Common myeloid progenitor, CD34-positive (primary cell): ENCODE measurements at regions not wholly inside any gene's neighbourhood (a gene's known extent, or its start where the extent isn't known, plus 50 kb on each side); places are given as distances from the start of the nearest gene placed in this dataset.
"Not testable (repeated sequence)": the region's sequence is repeated elsewhere in the genome, so short reads cannot be mapped to it uniquely, and the experiment has no call there.

Source experiments
- CTCF ChIA-PET: fragments of 350-600 bp; sonication (Branson Sonifier 250); formaldehyde crosslinking; loops from one replicate; lab custom pipeline; 2021; ENCODE audit warnings: antibody characterized with exemption; lab: Charles Lee
- POLR2A ChIA-PET: fragments of 350-600 bp; sonication (Branson Sonifier 250); formaldehyde crosslinking; loops from one replicate; lab custom pipeline; 2021; ENCODE audit warnings: antibody characterized with exemption; lab: Charles Lee
- DNase-seq, 3 donors: peaks; one replicate each; pipeline versions ENCODE4 v3.0.0 to v3.0.0-alpha.2; 2013
- H3K27ac ChIP-seq, 2 experiments: 1 replicate in 1 of 2; 2 replicates in 1 of 2; pipeline ENCODE4 v1.7.0; 2013; ENCODE audit warnings: inconsistent platforms in 2 of 2, low read length in 2 of 2, mild to moderate bottlenecking in 2 of 2, low read depth in 1 of 2, moderate library complexity in 1 of 2; ENCODE audit not compliant: severe bottlenecking in 2 of 2, insufficient read depth in 1 of 2, poor library complexity in 1 of 2
- H3K27me3 ChIP-seq, 5 experiments: replicated peaks in 2 of 5; 1 replicate in 3 of 5; 2 replicates in 2 of 5; pipeline versions ENCODE4 v1.6.1 to v1.7.0; 2013; ENCODE audit warnings: low read length in 4 of 5, mild to moderate bottlenecking in 2 of 5, moderate library complexity in 2 of 5, inconsistent platforms in 1 of 5; ENCODE audit not compliant: insufficient read depth in 5 of 5, control insufficient read depth in 4 of 5
- H3K36me3 ChIP-seq, 4 experiments: 1 replicate in 2 of 4; 2 replicates in 2 of 4; pipeline versions ENCODE4 v1.6.1 to v1.7.0; 2013; ENCODE audit warnings: low read length in 3 of 4, control low read depth in 1 of 4, mild to moderate bottlenecking in 1 of 4; ENCODE audit not compliant: control insufficient read depth in 4 of 4, insufficient read depth in 4 of 4
- H3K4me1 ChIP-seq, 4 experiments: 1 replicate in 3 of 4; 2 replicates in 1 of 4; pipeline versions ENCODE4 v1.6.1 to v1.7.1; 2013; ENCODE audit warnings: low read length in 3 of 4, mild to moderate bottlenecking in 3 of 4, control low read depth in 1 of 4, inconsistent platforms in 1 of 4, moderate library complexity in 1 of 4; ENCODE audit not compliant: control insufficient read depth in 4 of 4, insufficient read depth in 4 of 4; ENCODE audit errors: control extremely low read depth in 1 of 4
- H3K4me3 ChIP-seq, 7 experiments: 1 replicate in 4 of 7; 2 replicates in 3 of 7; pipeline versions ENCODE4 v1.5.1 to v1.7.0; 2013; ENCODE audit warnings: mild to moderate bottlenecking in 7 of 7, low read length in 6 of 7, moderate library complexity in 6 of 7, inconsistent platforms in 2 of 7, low read depth in 2 of 7, control low read depth in 1 of 7; ENCODE audit not compliant: insufficient read depth in 4 of 7, control insufficient read depth in 1 of 7; ENCODE audit errors: extremely low read depth in 1 of 7
- H3K9me3 ChIP-seq, 5 experiments: 1 replicate in 4 of 5; 2 replicates in 1 of 5; pipeline versions ENCODE4 v1.6.1 to v1.7.1; 2013; ENCODE audit warnings: low read length in 4 of 5, mild to moderate bottlenecking in 2 of 5, inconsistent platforms in 1 of 5, low read depth in 1 of 5, moderate library complexity in 1 of 5; ENCODE audit not compliant: control insufficient read depth in 4 of 5, insufficient read depth in 2 of 5; ENCODE audit errors: control extremely low read depth in 1 of 5
- WGBS: methylation state at CpG from one replicate; pipeline ENCODE4 v1.1.5; 2013; ENCODE audit not compliant: insufficient coverage; 5-methylcytosine and 5-hydroxymethylcytosine counted together

- no CpG with 5 or more reads among the region's 1 CpG for WGBS
- Histone ChIP-seq H3K9me3 (no peaks in the 10 kb centered on the region), H3K27ac (no peak overlapping the region), H3K27me3 (no peaks in the 10 kb centered on the region), H3K36me3 (no peaks in the 10 kb centered on the region), H3K4me3 (no peak overlapping the region), H3K4me1 (no peaks in the 10 kb centered on the region)
- DNase-seq: no peak
- ChIA-PET CTCF (no interaction called here), POLR2A (no interaction called here)
Observed at GRCh38 chr1:81738875-81739274, 61.9 kb upstream of the ADGRL2 start.

- POLR2A ChIA-PET: no interaction called here
- Histone ChIP-seq H3K27ac (no peak overlapping the region), H3K9me3 (no peaks in the 10 kb centered on the region), H3K36me3 (no peaks in the 10 kb centered on the region), H3K27me3 (no peaks in the 10 kb centered on the region), H3K4me1 (no peaks in the 10 kb centered on the region), H3K4me3 (no peak overlapping the region)
- no peak for DNase-seq
- CTCF ChIA-PET: no interaction called here
- 100% methylated on average over 1 of the region's 2 CpGs for WGBS
Observed at GRCh38 chr1:81733480-81733879, 67.3 kb upstream of the ADGRL2 start.

- Histone ChIP-seq H3K36me3 (no peaks in the 10 kb centered on the region), H3K9me3 (no peaks in the 10 kb centered on the region), H3K4me1 (no peaks in the 10 kb centered on the region), H3K27me3 (no peaks in the 10 kb centered on the region), H3K4me3 (no peak overlapping the region), H3K27ac (no peak overlapping the region)
- POLR2A ChIA-PET: no interaction called here
- no peak for DNase-seq
- CTCF ChIA-PET: no interaction called here
Observed at GRCh38 chr1:81731989-81732388, 68.7 kb upstream of the ADGRL2 start.

GRCh38 chr1:81730881-81731280, 69.9 kb upstream of the ADGRL2 start:
- ChIA-PET POLR2A (no interaction called here), CTCF (no interaction called here)
- Histone ChIP-seq H3K27me3 (no peaks in the 10 kb centered on the region), H3K36me3 (no peaks in the 10 kb centered on the region), H3K4me3 (no peak overlapping the region), H3K9me3 (no peaks in the 10 kb centered on the region), H3K4me1 (no peaks in the 10 kb centered on the region), H3K27ac (no peak overlapping the region)
- DNase-seq: no peak
- no CpG with 5 or more reads among the region's 1 CpG for WGBS

GRCh38 chr1:81730299-81730698, 70.4 kb upstream of the ADGRL2 start:
- no CpG with 5 or more reads among the region's 7 CpGs for WGBS
- DNase-seq, H3K27me3 ChIP-seq, POLR2A ChIA-PET, CTCF ChIA-PET, H3K4me3 ChIP-seq, H3K4me1 ChIP-seq, H3K9me3 ChIP-seq, H3K36me3 ChIP-seq, H3K27ac ChIP-seq: not testable (repeated sequence)

- DNase-seq: no peak
- Histone ChIP-seq H3K4me3 (no peak overlapping the region), H3K9me3 (no peaks in the 10 kb centered on the region), H3K27me3 (no peaks in the 10 kb centered on the region), H3K27ac (no peak overlapping the region), H3K4me1 (no peaks in the 10 kb centered on the region), H3K36me3 (no peaks in the 10 kb centered on the region)
- CTCF ChIA-PET: no interaction called here
- POLR2A ChIA-PET: no interaction called here
- WGBS: 100% methylated on average over 2 of the region's 2 CpGs
Observed at GRCh38 chr1:81729818-81730217, 70.9 kb upstream of the ADGRL2 start.

- H3K9me3 ChIP-seq: no peaks in the 10 kb centered on the region
- H3K4me3 ChIP-seq: no peak overlapping the region
- H3K4me1 ChIP-seq: no peaks in the 10 kb centered on the region
- ChIA-PET POLR2A (no interaction called here), CTCF (no interaction called here)
- H3K27me3 ChIP-seq: no peaks in the 10 kb centered on the region
- no peak overlapping the region for H3K27ac ChIP-seq
- H3K36me3 ChIP-seq: no peaks in the 10 kb centered on the region
- no peak for DNase-seq
Observed at GRCh38 chr1:81729239-81729638, 71.5 kb upstream of the ADGRL2 start.

GRCh38 chr1:81725823-81726222, 74.9 kb upstream of the ADGRL2 start:
- H3K36me3 ChIP-seq: no peaks in the 10 kb centered on the region
- ChIA-PET POLR2A (no interaction called here), CTCF (no interaction called here)
- no peak overlapping the region for H3K27ac ChIP-seq
- H3K9me3 ChIP-seq: peaks cover 0 to 1% (median 0%) of the 10 kb centered on the region in 5 experiments
- no peaks in the 10 kb centered on the region for H3K4me1 ChIP-seq
- WGBS: 94% methylated on average over 6 of the region's 8 CpGs
- H3K27me3 ChIP-seq: no peaks in the 10 kb centered on the region
- no peak for DNase-seq
- H3K4me3 ChIP-seq: no peak overlapping the region
